ENCODE measurements at regions not wholly inside any gene's neighbourhood (a gene's known extent, or its start where the extent isn't known, plus 50 kb on each side); places are given as distances from the start of the nearest gene placed in this dataset.

- H3K4me1 ChIP-seq (ENCODE audit: insufficient read depth, low read length), result no peaks in the 10 kb centered on the region
- no peaks in the 10 kb centered on the region for H3K36me3 ChIP-seq (ENCODE audit: insufficient read depth, low read length)
- no peaks in the 10 kb centered on the region for H3K4me1 Mint-ChIP-seq (ENCODE audit: low read depth)
- H3K36me3 Mint-ChIP-seq (ENCODE audit: low read depth), result no peaks in the 10 kb centered on the region
- intact Hi-C loops (cut with DNase I, micrococcal nuclease), result no loop called here
- no peak overlapping the region for H3K4me3 Mint-ChIP-seq
- H3K27me3 ChIP-seq (ENCODE audit: control insufficient read depth in 1 of 2, insufficient read depth in 2 of 2, low read length in 2 of 2), result peaks cover under 1 to 5% of the 10 kb centered on the region in 2 experiments
- no peak for ATAC-seq (ENCODE audit: poor library complexity)
- peaks cover 24% of the 10 kb centered on the region for H3K27me3 Mint-ChIP-seq
- no peak overlapping the region for H3K27ac ChIP-seq (ENCODE audit: low read depth in 1 of 2, low read length in 2 of 2)
- H3K4me3 ChIP-seq (ENCODE audit: low read length), result no peak overlapping the region
- peaks cover 2% of the 10 kb centered on the region for H3K9me3 Mint-ChIP-seq
- DNase-seq, result no peak
- H3K27ac Mint-ChIP-seq, result no peak overlapping the region
- ChIA-PET CTCF (no interaction called here), POLR2A (no interaction called here)
- peaks cover 0 to 7% of the 10 kb centered on the region in 2 experiments for H3K9me3 ChIP-seq (ENCODE audit: control insufficient read depth in 1 of 2, insufficient read depth in 1 of 2, low read length in 2 of 2)
- no peak for TF ChIP-seq CTCF (IDR thresholded peaks at IDR 0.05)
These were observed 228.9 kb downstream of the ACKR3 start for GRCh38 chr2:236798491-236798890.

GRCh38 chr2:236799391-236800026, 229.9 kb downstream of the ACKR3 start:
- Mint-ChIP-seq H3K36me3 (ENCODE audit: low read depth) (no peaks in the 10 kb centered on the region), H3K4me3 (no peak overlapping the region), H3K27ac (no peak overlapping the region), H3K9me3 (peaks cover 2% of the 10 kb centered on the region), H3K4me1 (ENCODE audit: low read depth) (no peaks in the 10 kb centered on the region), H3K27me3 (peaks cover 27% of the 10 kb centered on the region)
- TF ChIP-seq CTCF (IDR thresholded peaks at IDR 0.05), result no peak
- POLR2A ChIA-PET, result no interaction called here
- H3K27ac ChIP-seq (ENCODE audit: low read depth in 1 of 2, low read length in 2 of 2), result no peak overlapping the region
- no peak overlapping the region for H3K4me3 ChIP-seq (ENCODE audit: low read length)
- peaks cover 0 to 11% of the 10 kb centered on the region in 2 experiments for H3K9me3 ChIP-seq (ENCODE audit: control insufficient read depth in 1 of 2, insufficient read depth in 1 of 2, low read length in 2 of 2)
- H3K4me1 ChIP-seq (ENCODE audit: insufficient read depth, low read length), result no peaks in the 10 kb centered on the region
- peaks cover 9% of the 10 kb centered on the region in 2 experiments for H3K27me3 ChIP-seq (ENCODE audit: control insufficient read depth in 1 of 2, insufficient read depth in 2 of 2, low read length in 2 of 2)
- CTCF ChIA-PET, result no interaction called here
- ATAC-seq (ENCODE audit: poor library complexity) (no peak), DNase-seq (no peak)
- no peaks in the 10 kb centered on the region for H3K36me3 ChIP-seq (ENCODE audit: insufficient read depth, low read length)
- intact Hi-C loops (cut with DNase I, micrococcal nuclease), result no loop called here

- POLR2A ChIA-PET, result no interaction called here
- Mint-ChIP-seq H3K27me3 (peaks cover 23% of the 10 kb centered on the region), H3K9me3 (peaks cover 5% of the 10 kb centered on the region), H3K4me3 (no peak overlapping the region), H3K27ac (no peak overlapping the region), H3K4me1 (ENCODE audit: low read depth) (no peaks in the 10 kb centered on the region), H3K36me3 (ENCODE audit: low read depth) (no peaks in the 10 kb centered on the region)
- intact Hi-C loops (cut with DNase I, micrococcal nuclease), result no loop called here
- no peak for TF ChIP-seq CTCF (IDR thresholded peaks at IDR 0.05)
- CTCF ChIA-PET, result no interaction called here
- ATAC-seq (ENCODE audit: poor library complexity) (no peak), DNase-seq (no peak)
- H3K27ac ChIP-seq (ENCODE audit: low read depth in 1 of 2, low read length in 2 of 2), result no peak overlapping the region
- H3K4me1 ChIP-seq (ENCODE audit: insufficient read depth, low read length), result no peaks in the 10 kb centered on the region
- H3K36me3 ChIP-seq (ENCODE audit: insufficient read depth, low read length), result no peaks in the 10 kb centered on the region
- no peak overlapping the region for H3K4me3 ChIP-seq (ENCODE audit: low read length)
- H3K9me3 ChIP-seq (ENCODE audit: control insufficient read depth in 1 of 2, insufficient read depth in 1 of 2, low read length in 2 of 2), result peaks cover 0 to 10% of the 10 kb centered on the region in 2 experiments
- peaks cover 7 to 16% of the 10 kb centered on the region in 2 experiments for H3K27me3 ChIP-seq (ENCODE audit: control insufficient read depth in 1 of 2, insufficient read depth in 2 of 2, low read length in 2 of 2)
These were observed 233.2 kb downstream of the ACKR3 start for GRCh38 chr2:236802862-236803261.

Measured in CD4-positive, alpha-beta T cell (primary cell).